Neutrophil (primary cell): ENCODE measurements at regions not wholly inside any gene's neighbourhood (a gene's known extent, or its start where the extent isn't known, plus 50 kb on each side); places are given as distances from the start of the nearest gene placed in this dataset.

ENCODE experiments used
- H3K27ac ChIP-seq: fragments of 200-600 bp; sonication (generic); 2 replicates; pipeline ENCODE4 v1.5.1; 2016; ENCODE audit warnings: mild to moderate bottlenecking, moderate library complexity
- H3K27me3 ChIP-seq: fragments of 200-600 bp; sonication (generic); 2 replicates; pipeline ENCODE4 v1.6.0; 2016; ENCODE audit warnings: mild to moderate bottlenecking
- H3K36me3 ChIP-seq: fragments of 200-600 bp; sonication (generic); 2 replicates; pipeline ENCODE4 v1.5.1; 2017
- H3K4me1 ChIP-seq, 2 experiments: fragments of 200-600 bp in 1 of 2; sonication (generic) in 1 of 2; 1 replicate in 1 of 2; 2 replicates in 1 of 2; pipeline versions ENCODE4 v1.5.1 to v1.6.1; 2013 to 2016; ENCODE audit warnings: low read depth in 1 of 2, low read length in 1 of 2, mild to moderate bottlenecking in 1 of 2, moderate library complexity in 1 of 2; ENCODE audit not compliant: control insufficient read depth in 1 of 2, insufficient read depth in 1 of 2
- H3K4me3 ChIP-seq, 2 experiments: fragments of 200-600 bp in 1 of 2; sonication (generic) in 1 of 2; 1 replicate in 1 of 2; 2 replicates in 1 of 2; pipeline ENCODE4 v1.5.1; 2013 to 2016; ENCODE audit warnings: low read depth in 1 of 2, low read length in 1 of 2, mild to moderate bottlenecking in 1 of 2, moderate library complexity in 1 of 2
- H3K9me3 ChIP-seq: fragments of 200-600 bp; sonication (generic); 2 replicates; pipeline ENCODE4 v1.5.1; 2016
- TF ChIP-seq, protein P1 (sequence below): fragments of 200-600 bp; sonication (generic); IDR thresholded peaks from 2 replicates; pipeline ENCODE4 v1.5.1; 2016; ENCODE audit warnings: antibody characterized with exemption

GRCh38 chr4:26004290-26004689, 90.3 kb downstream of the SMIM20 start:
- Histone ChIP-seq H3K27me3 (peaks cover 4% of the 10 kb centered on the region), H3K27ac (no peak overlapping the region), H3K36me3 (no peaks in the 10 kb centered on the region), H3K4me1 (no peaks in the 10 kb centered on the region), H3K9me3 (no peaks in the 10 kb centered on the region), H3K4me3 (no peak overlapping the region)
- TF ChIP-seq, protein P1, sequence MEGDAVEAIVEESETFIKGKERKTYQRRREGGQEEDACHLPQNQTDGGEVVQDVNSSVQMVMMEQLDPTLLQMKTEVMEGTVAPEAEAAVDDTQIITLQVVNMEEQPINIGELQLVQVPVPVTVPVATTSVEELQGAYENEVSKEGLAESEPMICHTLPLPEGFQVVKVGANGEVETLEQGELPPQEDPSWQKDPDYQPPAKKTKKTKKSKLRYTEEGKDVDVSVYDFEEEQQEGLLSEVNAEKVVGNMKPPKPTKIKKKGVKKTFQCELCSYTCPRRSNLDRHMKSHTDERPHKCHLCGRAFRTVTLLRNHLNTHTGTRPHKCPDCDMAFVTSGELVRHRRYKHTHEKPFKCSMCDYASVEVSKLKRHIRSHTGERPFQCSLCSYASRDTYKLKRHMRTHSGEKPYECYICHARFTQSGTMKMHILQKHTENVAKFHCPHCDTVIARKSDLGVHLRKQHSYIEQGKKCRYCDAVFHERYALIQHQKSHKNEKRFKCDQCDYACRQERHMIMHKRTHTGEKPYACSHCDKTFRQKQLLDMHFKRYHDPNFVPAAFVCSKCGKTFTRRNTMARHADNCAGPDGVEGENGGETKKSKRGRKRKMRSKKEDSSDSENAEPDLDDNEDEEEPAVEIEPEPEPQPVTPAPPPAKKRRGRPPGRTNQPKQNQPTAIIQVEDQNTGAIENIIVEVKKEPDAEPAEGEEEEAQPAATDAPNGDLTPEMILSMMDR: no peak

- no peaks in the 10 kb centered on the region for H3K4me1 ChIP-seq
- TF ChIP-seq, protein P1: no peak
- no peak overlapping the region for H3K27ac ChIP-seq
Observed at GRCh38 chr4:26005764-26006163, 91.7 kb downstream of the SMIM20 start.

GRCh38 chr4:26008737-26009136, 94.7 kb downstream of the SMIM20 start:
- no peaks in the 10 kb centered on the region for H3K36me3 ChIP-seq
- TF ChIP-seq, protein P1: no peak

More at GRCh38 chr4:26005764-26006163, 91.7 kb downstream of the SMIM20 start:
- Histone ChIP-seq H3K9me3 (no peaks in the 10 kb centered on the region), H3K4me3 (no peak overlapping the region), H3K36me3 (no peaks in the 10 kb centered on the region), H3K27me3 (peaks cover 16% of the 10 kb centered on the region)

DNA sequence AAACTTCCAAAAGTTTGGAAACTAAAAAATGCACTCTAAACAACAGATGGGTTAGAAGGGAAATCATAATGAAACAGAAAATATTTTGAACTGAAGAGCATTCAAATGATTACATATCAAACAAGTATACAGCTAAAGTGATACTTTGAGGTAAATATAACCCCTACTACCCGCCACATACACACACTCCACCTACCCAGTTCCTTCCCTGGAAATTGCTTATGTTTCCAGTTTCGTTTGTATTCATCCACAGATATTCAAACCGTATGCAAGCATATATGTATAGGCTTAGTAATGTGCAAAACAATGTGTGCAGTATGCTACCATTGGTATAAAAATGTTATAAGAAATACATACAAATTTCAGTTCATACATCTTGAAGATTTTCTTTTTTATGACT, 95.5 kb downstream of the SMIM20 start:
- Histone ChIP-seq H3K36me3 (no peaks in the 10 kb centered on the region), H3K27me3 (peaks cover 35% of the 10 kb centered on the region), H3K27ac (no peak overlapping the region), H3K4me3 (no peak overlapping the region), H3K4me1 (no peaks in the 10 kb centered on the region), H3K9me3 (no peaks in the 10 kb centered on the region)
- TF ChIP-seq, protein P1: no peak

More at GRCh38 chr4:26008737-26009136, 94.7 kb downstream of the SMIM20 start:
- H3K27me3 ChIP-seq: peaks cover 28% of the 10 kb centered on the region
- no peaks in the 10 kb centered on the region for H3K4me1 ChIP-seq
- no peak overlapping the region for H3K4me3 ChIP-seq
- no peak overlapping the region for H3K27ac ChIP-seq
- no peaks in the 10 kb centered on the region for H3K9me3 ChIP-seq

- Histone ChIP-seq H3K27ac (no peak overlapping the region), H3K27me3 (peaks cover 35% of the 10 kb centered on the region), H3K9me3 (no peaks in the 10 kb centered on the region), H3K4me3 (no peak overlapping the region), H3K36me3 (no peaks in the 10 kb centered on the region), H3K4me1 (no peaks in the 10 kb centered on the region)
- TF ChIP-seq, protein P1: no peak
Observed at GRCh38 chr4:26010304-26010703, 96.3 kb downstream of the SMIM20 start.

DNA sequence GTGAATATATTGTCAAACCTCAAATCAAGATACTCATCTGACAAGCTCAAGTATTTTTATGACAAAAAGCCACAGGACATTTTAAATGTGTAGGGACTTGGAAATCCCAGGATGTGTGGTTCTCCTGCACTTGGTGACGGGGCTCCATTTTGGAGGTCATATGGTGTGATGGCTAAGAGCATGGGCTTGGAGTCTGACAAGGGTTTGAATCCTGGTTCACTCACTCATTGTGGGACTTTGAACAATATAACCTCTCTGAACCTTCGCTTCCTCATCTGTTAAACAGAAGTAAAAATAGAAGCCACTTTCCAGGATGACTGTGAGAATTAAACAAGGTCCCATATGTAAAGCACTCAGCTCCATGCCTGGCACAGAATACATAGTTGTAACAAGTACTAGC, 99.6 kb downstream of the SMIM20 start:
- H3K4me1 ChIP-seq: no peaks in the 10 kb centered on the region
- H3K36me3 ChIP-seq: no peaks in the 10 kb centered on the region
- no peaks in the 10 kb centered on the region for H3K9me3 ChIP-seq
- H3K4me3 ChIP-seq: no peak overlapping the region
- no peak overlapping the region for H3K27ac ChIP-seq
- TF ChIP-seq, protein P1: no peak
- H3K27me3 ChIP-seq: peaks cover 39% of the 10 kb centered on the region
